HG03520 (cell line): ENCODE measurements at regions not wholly inside any gene's neighbourhood (a gene's known extent, or its start where the extent isn't known, plus 50 kb on each side); places are given as distances from the start of the nearest gene placed in this dataset.

Source experiments
- ATAC-seq: cut with Tn5 transposase; IDR thresholded peaks from one replicate; pipeline ENCODE4 v1.9.1; 2021; ENCODE audit warnings: mild to moderate bottlenecking, moderate library complexity; ENCODE audit not compliant: unreplicated experiment

- no peak for ATAC-seq
Measured at GRCh38 chr2:140064243-140064642, 1284.1 kb upstream of the NXPH2 start.

DNA sequence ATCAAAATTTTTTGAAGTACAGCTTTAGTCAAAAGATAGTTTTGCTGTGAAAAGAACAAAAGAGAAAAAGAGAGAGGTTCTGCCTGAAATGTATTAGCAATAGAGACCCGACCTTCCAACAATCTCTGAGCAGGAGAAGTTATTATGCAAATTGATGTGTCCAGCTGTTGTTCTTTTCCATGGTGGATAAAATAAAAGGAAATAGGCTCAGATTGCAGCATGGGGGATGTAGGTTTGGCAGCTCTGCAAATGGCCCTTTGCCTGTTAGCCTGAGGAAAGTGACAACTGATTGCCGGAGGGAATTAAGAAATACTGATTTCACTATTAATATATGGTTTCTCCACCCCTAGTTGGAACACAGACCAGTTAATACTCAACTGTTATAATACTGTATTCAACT is 1283.2 kb upstream of the NXPH2 start:
- no peak for ATAC-seq

- ATAC-seq = no peak
Measured at GRCh38 chr2:140061240-140061639, 1281.0 kb upstream of the NXPH2 start.

DNA sequence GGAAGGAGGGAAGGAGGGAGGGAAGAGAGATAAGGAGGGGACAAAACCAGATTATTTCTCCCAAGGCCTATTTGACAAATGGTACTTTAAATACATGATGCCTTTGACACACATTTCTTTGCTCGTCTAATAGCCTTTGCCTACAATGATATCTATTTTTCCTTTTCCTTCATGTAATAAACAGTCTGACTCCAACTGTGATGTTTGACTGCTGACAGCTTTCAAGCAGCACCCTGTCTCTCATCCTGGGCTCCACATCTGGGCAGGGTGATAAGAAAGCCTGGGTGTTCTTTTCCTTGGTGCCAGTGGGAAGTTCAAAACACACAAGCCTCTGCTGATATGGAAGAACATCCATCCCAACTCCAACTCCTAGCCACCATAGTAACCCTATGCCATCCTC is 1277.7 kb upstream of the NXPH2 start:
- ATAC-seq = no peak

GRCh38 chr2:140041811-140042210 is 1261.6 kb upstream of the NXPH2 start:
- ATAC-seq = no peak

- ATAC-seq = no peak
Measured at GRCh38 chr2:140041239-140041638, 1261.0 kb upstream of the NXPH2 start.

DNA sequence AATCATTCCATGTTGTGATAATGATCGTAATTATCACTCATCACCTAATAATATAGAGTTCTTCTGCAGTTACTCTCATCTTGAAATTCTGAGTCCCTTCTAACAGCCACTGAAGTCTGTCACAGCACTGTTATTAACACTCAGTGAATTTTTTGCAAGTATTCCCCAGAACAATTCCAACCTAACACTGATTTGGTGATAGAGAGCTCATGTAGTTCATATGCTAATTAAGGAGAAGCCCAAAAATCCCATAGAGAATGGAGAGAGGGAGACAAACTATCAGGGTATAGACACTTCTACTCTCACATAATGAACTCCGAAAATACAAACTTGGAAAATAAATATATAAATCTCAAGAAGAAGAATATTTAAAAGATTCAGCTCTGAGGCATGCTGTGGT is 1253.4 kb upstream of the NXPH2 start:
- ATAC-seq = no peak

GRCh38 chr2:140027966-140028365 is 1247.8 kb upstream of the NXPH2 start:
- ATAC-seq = no peak

DNA sequence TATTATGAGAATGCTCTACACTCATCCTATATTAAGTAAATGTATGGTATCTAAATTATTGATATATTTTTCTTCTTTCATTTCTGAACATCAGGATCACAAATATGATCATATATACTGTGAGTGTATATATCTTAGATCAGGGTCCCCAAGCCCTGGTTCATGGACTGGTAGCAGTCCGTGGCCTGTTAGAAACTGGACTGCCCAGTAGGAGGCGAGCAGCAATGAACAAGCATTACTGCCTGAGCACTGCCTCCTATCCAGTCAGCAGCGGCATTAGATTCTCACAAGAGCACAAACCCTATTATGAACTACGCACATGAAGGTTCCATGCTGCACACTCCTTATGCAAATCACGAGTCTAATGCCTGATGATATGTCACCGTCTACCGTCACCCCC is 1247.1 kb upstream of the NXPH2 start:
- ATAC-seq = no peak

GRCh38 chr2:140023291-140023690 is 1243.1 kb upstream of the NXPH2 start:
- ATAC-seq = no peak

DNA sequence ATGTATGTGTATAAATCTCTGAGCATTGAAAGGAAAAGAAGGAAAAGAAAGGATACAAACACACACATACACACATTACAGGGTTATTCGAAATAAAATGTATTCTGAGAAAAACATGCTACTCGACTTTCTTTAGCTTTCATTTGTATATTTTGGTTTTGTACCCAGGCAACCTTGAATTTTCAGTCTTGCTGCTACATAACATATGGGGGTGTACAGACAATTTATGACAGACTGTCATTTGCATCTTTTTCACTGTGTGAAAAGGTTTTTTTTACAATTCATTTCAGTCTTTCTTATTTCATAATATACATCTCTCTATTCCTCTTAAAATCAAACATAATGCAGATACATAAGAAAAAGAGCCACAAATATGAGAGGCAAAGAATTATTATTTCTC is 1238.4 kb upstream of the NXPH2 start:
- no peak for ATAC-seq

- no peak for ATAC-seq
Measured at GRCh38 chr2:140014204-140014546, 1234.0 kb upstream of the NXPH2 start.

DNA sequence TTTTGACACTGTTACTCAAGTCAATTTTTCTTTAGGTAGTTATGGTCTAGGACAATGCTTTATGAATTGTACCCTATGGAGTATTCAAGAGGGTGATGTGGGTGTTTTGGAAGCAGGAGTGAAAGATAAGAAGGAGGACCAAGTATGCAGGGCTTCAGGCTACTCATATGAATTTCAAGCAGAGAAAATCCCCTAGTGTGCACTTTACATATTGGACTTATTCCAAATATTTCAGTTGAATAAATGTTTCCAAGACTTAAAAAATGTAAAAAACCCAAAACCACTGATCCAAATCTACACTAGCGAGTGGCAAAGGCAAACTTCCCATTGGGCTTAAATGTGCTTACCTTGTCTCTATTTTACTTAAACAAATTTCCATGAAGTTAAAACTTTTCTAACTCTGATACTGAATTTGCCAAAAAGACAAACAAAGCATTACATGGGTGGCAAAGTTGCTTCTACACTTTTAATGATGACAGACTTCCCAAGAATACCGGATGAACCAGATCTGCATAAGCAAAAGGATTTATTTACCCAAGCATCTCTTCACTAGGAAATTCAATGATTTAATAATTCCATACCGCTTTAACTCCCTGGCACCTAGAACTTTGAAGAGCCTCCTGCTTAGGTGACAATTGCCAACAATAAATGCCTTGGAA is 1233.5 kb upstream of the NXPH2 start:
- no peak for ATAC-seq

DNA sequence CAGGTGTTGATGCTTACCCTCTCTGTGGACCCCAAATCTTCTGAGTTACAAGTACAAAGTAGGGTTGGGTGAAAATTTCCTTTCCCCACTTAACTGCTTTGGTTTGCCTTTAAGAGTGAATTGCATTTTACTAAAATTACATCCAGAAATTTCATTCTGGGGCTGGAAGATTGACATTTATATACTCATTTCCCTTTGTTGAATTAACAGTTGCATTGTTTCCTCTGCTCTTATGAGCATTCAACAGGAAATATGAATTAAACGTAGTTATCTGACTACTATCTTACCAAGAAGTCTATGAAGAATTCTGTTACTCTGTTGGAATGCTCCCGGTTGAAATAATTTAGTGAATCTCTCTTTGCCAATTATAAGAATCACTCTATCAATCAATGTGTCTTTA is 1231.1 kb upstream of the NXPH2 start:
- ATAC-seq = no peak

- no peak for ATAC-seq
Measured at GRCh38 chr2:140002110-140002509, 1221.9 kb upstream of the NXPH2 start.

DNA sequence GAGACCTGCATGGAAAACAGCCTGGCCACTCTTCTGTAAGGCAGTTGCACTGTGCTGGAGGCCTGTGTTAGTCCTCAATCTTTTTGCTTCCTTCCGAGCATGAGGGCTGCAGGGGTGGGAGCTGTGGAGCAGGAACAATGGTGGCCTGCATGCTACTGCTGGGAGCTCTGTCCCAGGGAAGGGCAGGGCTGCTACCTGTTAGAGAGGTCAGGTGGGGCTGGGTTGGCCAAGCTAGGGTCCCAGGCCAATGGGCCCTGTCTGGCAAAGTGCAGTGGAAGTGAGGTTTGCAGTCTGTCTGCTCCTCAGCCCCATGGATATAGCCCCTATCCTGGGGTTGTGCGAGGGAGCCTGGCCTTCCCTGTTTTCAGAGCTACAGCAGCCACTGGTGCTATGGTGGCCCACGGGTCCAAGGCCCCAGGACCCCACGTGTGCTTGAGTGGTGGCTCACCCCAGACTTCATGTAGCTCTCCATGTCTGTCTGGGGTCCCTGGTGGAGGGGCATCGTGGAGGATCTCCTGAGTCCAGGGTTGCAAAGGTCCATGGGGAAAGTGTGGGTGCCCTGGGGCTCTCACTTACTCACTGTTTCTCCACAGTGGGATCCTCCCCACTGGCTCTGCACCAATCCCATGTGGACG is 1212.6 kb upstream of the NXPH2 start:
- no peak for ATAC-seq

DNA sequence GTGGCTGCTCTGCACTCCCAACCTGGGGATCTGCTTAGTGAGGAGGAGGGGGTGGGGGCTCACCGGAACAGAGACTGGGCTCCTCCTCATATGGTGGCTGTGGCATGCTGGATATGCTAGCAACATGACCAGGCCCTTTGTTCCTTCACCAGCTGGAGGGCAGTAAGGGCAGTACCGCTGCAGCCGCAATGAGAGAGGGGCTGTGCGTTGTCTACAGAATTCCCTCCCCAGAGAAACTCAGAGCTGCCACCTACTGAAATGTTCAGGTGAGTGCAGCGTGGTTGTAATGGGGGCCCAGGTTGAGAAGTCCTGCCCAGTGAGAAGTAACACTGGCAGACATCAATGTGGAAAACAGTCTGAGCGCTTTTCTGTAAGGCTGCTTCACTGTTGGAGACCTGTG is 1211.9 kb upstream of the NXPH2 start:
- no peak for ATAC-seq

DNA sequence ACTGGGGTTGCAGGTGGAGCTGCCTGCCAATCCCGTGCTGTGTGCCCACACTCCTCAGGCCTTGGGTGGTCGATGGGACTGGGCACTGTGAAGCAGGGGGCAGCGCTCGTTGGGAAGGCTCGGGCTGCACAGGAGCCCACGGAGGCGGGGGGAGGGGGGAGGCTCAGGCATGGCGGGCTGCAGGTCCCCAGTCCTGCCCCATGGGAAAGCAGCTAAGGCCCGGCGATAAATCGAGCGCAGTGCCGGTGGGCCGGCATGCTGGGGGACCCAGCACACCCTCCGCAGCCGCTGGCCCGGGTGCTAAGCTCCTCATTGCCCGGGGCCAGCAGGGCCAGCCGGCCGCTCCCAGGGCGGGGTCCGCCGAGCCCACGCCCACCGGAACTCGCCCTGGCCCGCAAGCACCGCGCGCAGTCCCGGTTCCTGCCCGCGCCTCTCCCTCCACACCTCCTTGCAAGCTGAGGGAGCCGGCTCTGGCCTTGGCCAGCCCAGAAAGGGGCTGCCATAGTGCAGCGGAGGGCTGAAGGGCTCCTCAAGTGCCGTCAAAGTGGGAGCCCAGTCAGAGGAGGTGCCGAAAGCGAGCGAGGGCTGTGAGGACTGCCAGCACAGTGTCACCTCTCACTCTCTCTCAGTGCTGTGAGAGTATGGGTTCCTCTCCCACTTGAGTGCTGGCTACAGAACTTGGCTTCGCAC is 1210.6 kb upstream of the NXPH2 start:
- no peak for ATAC-seq

DNA sequence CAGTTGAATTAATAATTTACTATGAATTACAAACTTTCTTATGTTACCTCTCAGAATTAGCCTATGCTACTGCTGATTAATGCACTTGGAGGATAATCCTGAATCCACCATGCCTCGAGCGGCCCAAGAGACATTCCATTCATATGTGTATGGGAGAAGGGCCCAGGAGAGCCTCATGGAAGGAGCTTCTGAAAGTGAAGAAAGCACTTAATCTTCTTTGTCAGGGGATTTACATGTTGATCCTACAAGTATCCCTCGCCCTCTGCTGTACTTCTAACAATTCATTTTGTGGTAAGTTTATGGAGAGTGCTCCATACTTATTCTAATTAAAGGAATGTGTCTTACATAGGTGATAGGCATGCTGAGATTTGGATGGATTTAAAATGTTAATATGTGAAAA is 1189.1 kb upstream of the NXPH2 start:
- no peak for ATAC-seq

GRCh38 chr2:139968588-139968987 is 1188.4 kb upstream of the NXPH2 start:
- no peak for ATAC-seq

DNA sequence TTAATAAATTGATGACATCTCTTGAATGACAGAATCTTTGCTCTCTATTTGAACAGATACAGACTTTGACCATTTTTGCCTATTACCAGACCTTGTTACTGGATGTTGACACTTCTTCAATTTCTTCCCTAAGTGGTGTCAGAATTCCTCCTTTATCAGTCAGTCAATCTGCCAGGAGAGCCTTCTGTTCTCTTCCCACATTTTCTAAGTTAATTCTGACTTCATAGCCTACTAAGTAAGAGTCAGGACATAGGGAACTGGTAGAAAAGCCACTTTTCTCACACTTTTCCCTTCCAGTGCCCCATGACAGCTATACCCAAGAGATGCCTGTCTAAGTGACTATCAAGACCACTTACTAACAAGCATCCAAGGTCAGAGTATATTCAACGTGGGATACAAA is 1187.5 kb upstream of the NXPH2 start:
- no peak for ATAC-seq

GRCh38 chr2:139964721-139965440 is 1184.7 kb upstream of the NXPH2 start:
- no peak for ATAC-seq
